Heart right ventricle (tissue), 16 donors: ENCODE measurements at regions not wholly inside any gene's neighbourhood (a gene's known extent, or its start where the extent isn't known, plus 50 kb on each side); places are given as distances from the start of the nearest gene placed in this dataset.
"Not testable (repeated sequence)": the region's sequence is repeated elsewhere in the genome, so short reads cannot be mapped to it uniquely, and the experiment has no call there.

Experiments
- ATAC-seq, 8 donors: fragments of 200-7000 bp; cut with Tn5 transposase; one replicate each; pipeline ENCODE4 v1.9.1; 2020; ENCODE audit warnings: mild to moderate bottlenecking in 8 of 8, moderate library complexity in 8 of 8, moderate number of reproducible peaks in 1 of 8
- DNase-seq, 2 donors: peaks; one replicate each; pipeline ENCODE4 v3.0.0-alpha.2; 2020
- H3K27ac ChIP-seq, 10 donors: fragments of 200-600 bp; sonication (generic) in 2 of 10; one replicate each; pipeline versions ENCODE4 v1.5.0 to v1.8.0; 2020 to 2022; ENCODE audit warnings: mild to moderate bottlenecking in 3 of 10
- H3K27me3 ChIP-seq, 7 donors: fragments of 200-600 bp; one replicate each; pipeline ENCODE4 v1.8.0; 2021 to 2022; ENCODE audit warnings: mild to moderate bottlenecking in 2 of 7
- H3K36me3 ChIP-seq, 9 donors: fragments of 200-600 bp; sonication (generic) in 1 of 9; one replicate each; pipeline versions ENCODE4 v1.5.0 to v1.8.0; 2020 to 2022; ENCODE audit warnings: mild to moderate bottlenecking in 2 of 9
- H3K4me1 ChIP-seq, 9 donors: fragments of 200-600 bp; sonication (generic) in 1 of 9; one replicate each; pipeline versions ENCODE4 v1.5.0 to v1.8.0; 2020 to 2022; ENCODE audit warnings: mild to moderate bottlenecking in 4 of 9
- H3K4me3 ChIP-seq, 10 donors: fragments of 200-600 bp; sonication (generic) in 2 of 10; one replicate each; pipeline versions ENCODE4 v1.5.0 to v1.8.0; 2020 to 2022; ENCODE audit warnings: mild to moderate bottlenecking in 7 of 10, moderate library complexity in 2 of 10
- H3K9me3 ChIP-seq, 11 donors: fragments of 200-600 bp in 10 of 11; sonication (generic) in 2 of 11; one replicate each; pipeline versions ENCODE4 v1.5.0 to v1.8.0; 2013 to 2022; ENCODE audit warnings: mild to moderate bottlenecking in 2 of 11, control low read depth in 1 of 11, moderate library complexity in 1 of 11
- WGBS, 2 donors: extraction: QIAGEN DNeasy Blood & Tissue Kit; methylation state at CpG; one replicate each; pipeline ENCODE4 v1.1.7; 2013; ENCODE audit warnings: inconsistent platforms in 1 of 2; 5-methylcytosine and 5-hydroxymethylcytosine counted together
- intact Hi-C, 10 donors: fragments of 100-400 bp; cut with DNase I; formaldehyde crosslinking; loops; one replicate each; pipeline versions ENCODE4 v1.11.1 to v1.14.2; 2022
- TF ChIP-seq, protein P1 (sequence below), 9 donors: fragments of 200-600 bp; sonication (generic) in 2 of 9; IDR thresholded peaks; one replicate each; pipeline versions ENCODE4 v1.5.0 to v1.8.0; 2021 to 2022; ENCODE audit warnings: antibody characterized with exemption in 9 of 9, mild to moderate bottlenecking in 5 of 9, moderate library complexity in 1 of 9
- donor health status: Arrhythmogenic right ventricular cardiomyopathy.
- donor health status: ischemic (EF 13 %, LVEDD 7.1; RV severe dilation, severe dysfunction).
- donor health status: healthy with polysubstance abuse.
- donor health status: DM: no; HTN: yes; CAD: no.
- donor health status: DM: no; HTN: no; CAD: no.
- donor health status: ischemic (EF 25% LVEDD 6.9; RV normal size, moderate dysfunction).
- donor health status: ischemic (EF 25% LVEDD 5.7; RV mildly dilated, moderate dysfunction).
- donor health status: healthy.
- donor health status: DM: yes; HTN: yes; CAD: no.
- donor health status: Ischemic cardiomyopathy.
- donor health status: ischemic (EF 35%, LVEDD 5.7; RV mildly dilated, moderate dysfunction).
- donor health status: nonischemic (EF 11% LVEDD 7.7; RV severe dilation, severe dysfunction).
- donor health status: DM: yes; HTN: yes; CAD: no.
- donor health status: PGD.
- donor health status: ischemic (EF 29% LVEDD 5.4; RV normal size, mild dysfunction).
- donor health status: nonischemic (EF 23%, LVEDD 6.1; RV moderate dilation, normal function).

GRCh38 chr5:37916525-37916924 lies 76.7 kb upstream of the GDNF start:
- DNase-seq (no peak), ATAC-seq (no peak)
- H3K9me3 ChIP-seq = peaks cover 0 to 2% (median 0%) of the 10 kb centered on the region in 11 donors
- TF ChIP-seq, protein P1, sequence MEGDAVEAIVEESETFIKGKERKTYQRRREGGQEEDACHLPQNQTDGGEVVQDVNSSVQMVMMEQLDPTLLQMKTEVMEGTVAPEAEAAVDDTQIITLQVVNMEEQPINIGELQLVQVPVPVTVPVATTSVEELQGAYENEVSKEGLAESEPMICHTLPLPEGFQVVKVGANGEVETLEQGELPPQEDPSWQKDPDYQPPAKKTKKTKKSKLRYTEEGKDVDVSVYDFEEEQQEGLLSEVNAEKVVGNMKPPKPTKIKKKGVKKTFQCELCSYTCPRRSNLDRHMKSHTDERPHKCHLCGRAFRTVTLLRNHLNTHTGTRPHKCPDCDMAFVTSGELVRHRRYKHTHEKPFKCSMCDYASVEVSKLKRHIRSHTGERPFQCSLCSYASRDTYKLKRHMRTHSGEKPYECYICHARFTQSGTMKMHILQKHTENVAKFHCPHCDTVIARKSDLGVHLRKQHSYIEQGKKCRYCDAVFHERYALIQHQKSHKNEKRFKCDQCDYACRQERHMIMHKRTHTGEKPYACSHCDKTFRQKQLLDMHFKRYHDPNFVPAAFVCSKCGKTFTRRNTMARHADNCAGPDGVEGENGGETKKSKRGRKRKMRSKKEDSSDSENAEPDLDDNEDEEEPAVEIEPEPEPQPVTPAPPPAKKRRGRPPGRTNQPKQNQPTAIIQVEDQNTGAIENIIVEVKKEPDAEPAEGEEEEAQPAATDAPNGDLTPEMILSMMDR (IDR thresholded peaks at IDR 0.05) = no peak
- no peak overlapping the region for H3K27ac ChIP-seq
- intact Hi-C loops = no loop called here
- H3K27me3 ChIP-seq = no peaks in the 10 kb centered on the region
- peaks cover 0 to 13% (median 0%) of the 10 kb centered on the region in 9 donors for H3K4me1 ChIP-seq
- 87 to 88% methylated on average over 5 of the region's 5 CpGs for WGBS, 2 donors
- no peaks in the 10 kb centered on the region for H3K36me3 ChIP-seq
- H3K4me3 ChIP-seq = no peak overlapping the region

GRCh38 chr5:37915097-37915736 lies 75.4 kb upstream of the GDNF start:
- TF ChIP-seq, protein P1 (IDR thresholded peaks at IDR 0.05) = no peak
- intact Hi-C loops = no loop called here
- ATAC-seq = no peak
- no peak for DNase-seq
- Histone ChIP-seq H3K27me3 (no peaks in the 10 kb centered on the region), H3K27ac (no peak overlapping the region), H3K4me3 (no peak overlapping the region), H3K9me3 (no peaks in the 10 kb centered on the region), H3K36me3 (no peaks in the 10 kb centered on the region), H3K4me1 (peaks cover 0 to 13% (median 0%) of the 10 kb centered on the region in 9 donors)
- WGBS, 2 donors = 89 to 92% methylated on average over 4 of the region's 4 CpGs

DNA sequence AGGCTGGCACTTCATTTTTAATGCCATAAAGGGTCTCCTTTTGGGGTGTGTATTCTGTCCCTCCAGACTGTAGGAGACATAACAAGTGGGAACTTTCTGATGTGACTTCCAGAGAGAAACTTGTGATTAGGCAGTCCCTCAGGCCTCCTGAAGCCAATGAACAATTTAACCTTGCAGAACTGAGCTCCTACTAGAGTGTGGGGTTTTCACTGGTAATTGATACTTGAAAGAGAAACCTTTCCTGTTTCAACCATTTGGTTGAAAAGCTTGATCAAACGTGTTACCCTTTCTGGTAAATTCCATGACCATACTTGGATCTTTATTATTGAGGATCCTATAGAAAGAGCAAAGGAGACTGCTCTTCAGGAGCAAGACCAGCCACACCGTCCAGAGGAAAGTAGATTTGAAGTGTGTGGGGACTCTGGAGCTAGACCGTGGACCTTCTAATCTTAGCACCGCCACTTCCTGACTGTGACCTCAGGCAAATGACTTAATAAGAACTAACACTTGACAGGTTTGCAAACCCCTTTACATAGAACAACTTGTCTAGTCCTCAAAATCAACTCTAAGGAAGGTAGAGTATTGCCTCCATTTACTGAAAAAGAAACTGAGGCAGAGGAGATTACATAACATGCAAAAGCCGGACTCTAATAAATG lies 69.9 kb upstream of the GDNF start:
- H3K36me3 ChIP-seq, DNase-seq, H3K4me1 ChIP-seq, H3K9me3 ChIP-seq, H3K4me3 ChIP-seq, intact Hi-C loops, ATAC-seq, H3K27ac ChIP-seq, H3K27me3 ChIP-seq: not testable (repeated sequence)
- WGBS, 2 donors = 42 to 47% methylated on average over 4 of the region's 5 CpGs

DNA sequence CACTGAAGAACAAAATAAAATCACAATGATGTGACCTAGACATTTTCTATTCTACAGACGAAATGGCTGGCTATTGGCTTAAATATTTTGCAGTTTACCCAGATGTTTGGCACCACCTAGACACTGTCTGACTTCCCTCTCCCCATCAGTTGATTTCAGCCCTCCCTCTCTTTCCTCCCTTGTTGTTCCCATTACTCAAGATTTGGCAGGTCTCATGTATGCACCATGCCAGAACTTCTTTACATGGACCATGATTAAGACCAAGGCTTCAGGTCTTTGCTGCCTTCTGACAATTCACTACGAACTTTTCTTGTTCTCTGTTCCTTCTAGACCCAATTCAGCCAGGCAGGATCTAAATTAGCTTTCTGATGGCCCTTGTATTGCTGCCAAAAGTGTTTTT lies 66.6 kb upstream of the GDNF start:
- H3K27ac ChIP-seq = no peak overlapping the region
- H3K27me3 ChIP-seq = no peaks in the 10 kb centered on the region
- ATAC-seq (no peak), DNase-seq (no peak)
- intact Hi-C loops = no loop called here
- H3K9me3 ChIP-seq = peaks cover 0 to 4% (median 0%) of the 10 kb centered on the region in 11 donors
- WGBS, 2 donors = 47 to 69% methylated on average over 2 of the region's 2 CpGs
- TF ChIP-seq, protein P1 (IDR thresholded peaks at IDR 0.05) = no peak
- H3K4me3 ChIP-seq = no peak overlapping the region
- H3K36me3 ChIP-seq = no peaks in the 10 kb centered on the region
- H3K4me1 ChIP-seq = peaks cover 0 to 3% (median 0%) of the 10 kb centered on the region in 9 donors

DNA sequence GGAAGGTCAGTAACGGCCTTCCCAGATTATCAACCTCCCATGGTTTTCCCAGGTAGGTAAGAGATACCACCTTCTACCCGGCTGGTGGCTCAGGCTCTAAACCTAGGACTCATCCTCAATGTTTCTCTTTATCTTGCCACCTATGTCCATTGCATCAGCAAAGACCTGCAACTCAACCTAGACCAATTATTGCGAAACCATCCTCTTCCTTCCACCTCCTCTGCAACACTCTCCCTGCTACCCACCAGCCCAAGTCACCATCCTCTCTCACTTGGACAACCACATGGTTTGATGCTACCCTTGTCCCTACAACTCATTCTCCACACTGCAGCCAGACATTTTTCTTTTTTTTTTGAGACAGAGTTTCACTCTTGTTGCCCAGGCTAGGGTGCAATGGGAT lies 65.4 kb upstream of the GDNF start:
- DNase-seq (no peak), ATAC-seq (no peak)
- 83 to 91% methylated on average over 3 of the region's 3 CpGs for WGBS, 2 donors
- no peaks in the 10 kb centered on the region for H3K36me3 ChIP-seq
- intact Hi-C loops = no loop called here
- peaks cover 0 to 12% (median 4%) of the 10 kb centered on the region in 9 donors for H3K4me1 ChIP-seq
- H3K27me3 ChIP-seq = no peaks in the 10 kb centered on the region
- no peak overlapping the region for H3K27ac ChIP-seq
- H3K4me3 ChIP-seq = no peak overlapping the region
- peaks cover 0 to 4% (median 0%) of the 10 kb centered on the region in 11 donors for H3K9me3 ChIP-seq
- TF ChIP-seq, protein P1 (IDR thresholded peaks at IDR 0.05) = no peak
